Spinal cord (tissue), 9 donors: ENCODE measurements at regions not wholly inside any gene's neighbourhood (a gene's known extent, or its start where the extent isn't known, plus 50 kb on each side); places are given as distances from the start of the nearest gene placed in this dataset.

Source experiments
- DNase-seq, 6 donors: peaks; one replicate each; pipeline versions ENCODE4 v3.0.0 to v3.0.0-alpha.2; 2013 to 2015; ENCODE audit warnings: low spot score in 6 of 6, low read depth in 4 of 6
- H3K27ac ChIP-seq: one replicate; pipeline ENCODE4 v1.5.1; 2013; ENCODE audit warnings: low read depth, low read length, control low read depth
- H3K27me3 ChIP-seq: one replicate; pipeline ENCODE4 v1.6.1; 2013; ENCODE audit warnings: low read length; ENCODE audit not compliant: control insufficient read depth, insufficient read depth
- H3K36me3 ChIP-seq: one replicate; pipeline ENCODE4 v1.6.1; 2013; ENCODE audit warnings: low read length; ENCODE audit not compliant: control insufficient read depth, insufficient read depth
- H3K4me1 ChIP-seq: one replicate; pipeline ENCODE4 v1.6.1; 2013; ENCODE audit warnings: low read length; ENCODE audit not compliant: control insufficient read depth, insufficient read depth
- H3K4me3 ChIP-seq: one replicate; pipeline ENCODE4 v1.5.1; 2013; ENCODE audit warnings: low read depth, low read length, control low read depth
- H3K9me3 ChIP-seq: one replicate; pipeline ENCODE4 v1.6.1; 2013; ENCODE audit warnings: low read length; ENCODE audit not compliant: control insufficient read depth, insufficient read depth
- WGBS: methylation state at CpG from one replicate; pipeline ENCODE4 v1.1.5; 2013; ENCODE audit warnings: missing lambda C conversion rate; ENCODE audit not compliant: insufficient coverage; 5-methylcytosine and 5-hydroxymethylcytosine counted together
- donor health status: healthy.

DNA sequence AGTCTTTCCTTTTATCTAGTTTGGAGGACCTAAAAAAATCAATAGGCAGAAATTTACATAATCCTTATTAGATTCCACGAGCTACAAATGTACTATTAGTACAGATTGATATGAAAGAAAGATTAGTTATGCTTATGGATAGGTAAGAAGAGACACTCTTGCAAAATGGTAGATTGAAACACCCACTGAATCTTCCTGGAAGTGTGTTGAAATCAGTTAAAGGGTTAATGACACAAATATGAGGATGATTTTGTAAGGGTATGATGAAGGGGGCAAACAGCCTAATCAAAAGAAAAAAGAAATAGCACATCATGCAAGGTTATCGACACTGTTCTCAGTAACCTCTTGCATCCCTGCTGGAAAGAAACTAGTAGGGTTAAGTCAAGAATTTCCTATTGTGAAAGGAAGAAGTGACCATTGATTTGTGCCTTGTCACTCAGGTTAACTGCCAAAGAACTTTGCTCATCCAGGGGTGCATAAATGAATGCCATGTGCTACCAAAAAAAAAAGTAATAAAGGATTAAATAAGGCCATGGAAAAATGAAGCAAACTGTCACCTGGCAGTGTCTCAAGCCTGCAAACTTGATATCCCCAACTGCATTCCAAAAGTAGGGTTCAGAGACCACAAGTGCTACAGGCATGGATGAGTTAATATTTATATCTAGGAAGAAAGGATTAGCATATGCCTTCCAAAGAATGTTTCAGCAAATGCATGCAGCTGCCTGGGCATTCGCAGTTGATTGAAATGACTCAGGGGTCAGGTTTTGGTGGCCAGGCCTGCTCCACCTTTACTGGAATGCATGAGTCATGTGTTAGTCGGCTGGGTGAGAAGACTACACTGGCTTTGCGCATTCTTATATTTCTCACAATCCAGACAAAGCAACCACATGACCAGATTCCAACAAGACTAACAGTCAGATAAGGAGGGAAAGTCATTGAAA, 78.3 kb upstream of the ATXN3L start:
- Histone ChIP-seq H3K27ac (no peak overlapping the region), H3K4me3 (no peak overlapping the region), H3K36me3 (no peaks in the 10 kb centered on the region), H3K27me3 (peaks cover 10% of the 10 kb centered on the region), H3K4me1 (no peaks in the 10 kb centered on the region), H3K9me3 (no peaks in the 10 kb centered on the region)
- 73% methylated on average over 2 of the region's 5 CpGs for WGBS
- DNase-seq = no peak

DNA sequence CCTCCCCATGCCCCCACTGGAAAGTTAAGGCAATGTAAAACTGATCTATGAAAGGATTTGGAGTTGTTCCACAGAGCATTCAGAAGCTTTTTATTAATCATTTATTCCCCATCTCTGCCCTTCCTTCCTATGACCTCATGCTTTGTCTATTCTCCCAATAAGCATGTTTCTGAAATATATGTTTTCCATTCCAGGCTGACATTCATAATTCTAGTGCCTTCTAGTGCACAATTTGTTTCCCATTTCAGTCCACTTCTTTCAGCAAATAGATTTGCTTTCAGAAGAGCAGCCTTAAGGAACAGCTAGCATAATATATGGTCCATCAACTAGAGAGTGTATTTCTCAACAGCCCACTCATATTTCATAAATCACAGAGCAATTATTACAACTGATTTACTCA, 77.1 kb upstream of the ATXN3L start:
- H3K9me3 ChIP-seq = no peaks in the 10 kb centered on the region
- no peak overlapping the region for H3K4me3 ChIP-seq
- H3K36me3 ChIP-seq = no peaks in the 10 kb centered on the region
- H3K27me3 ChIP-seq = peaks cover 5% of the 10 kb centered on the region
- no peak for DNase-seq
- H3K4me1 ChIP-seq = no peaks in the 10 kb centered on the region
- H3K27ac ChIP-seq = no peak overlapping the region

DNA sequence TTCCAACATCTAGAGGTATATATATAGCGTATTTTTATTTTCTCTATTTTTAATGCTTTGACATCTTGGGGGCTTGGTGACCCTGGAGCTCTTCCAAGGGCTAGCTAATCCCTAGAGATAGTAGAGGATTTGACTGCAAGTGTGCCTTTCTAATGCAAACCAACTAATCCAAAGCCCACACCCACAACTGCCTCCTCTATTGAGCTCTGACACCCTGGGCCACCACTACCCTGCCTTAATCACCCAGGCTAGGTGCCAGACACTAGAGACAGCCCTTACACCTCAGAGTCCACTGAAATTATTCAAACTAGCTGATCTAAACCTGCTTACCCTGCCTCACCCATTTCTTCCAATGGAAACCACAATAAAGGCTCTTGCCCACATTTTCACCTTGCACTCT, 69.6 kb upstream of the ATXN3L start:
- no CpG with 5 or more reads among the region's 1 CpG for WGBS
- Histone ChIP-seq H3K27ac (no peak overlapping the region), H3K9me3 (no peaks in the 10 kb centered on the region), H3K4me1 (no peaks in the 10 kb centered on the region), H3K27me3 (peaks cover 10% of the 10 kb centered on the region), H3K36me3 (no peaks in the 10 kb centered on the region), H3K4me3 (no peak overlapping the region)
- no peak for DNase-seq

DNA sequence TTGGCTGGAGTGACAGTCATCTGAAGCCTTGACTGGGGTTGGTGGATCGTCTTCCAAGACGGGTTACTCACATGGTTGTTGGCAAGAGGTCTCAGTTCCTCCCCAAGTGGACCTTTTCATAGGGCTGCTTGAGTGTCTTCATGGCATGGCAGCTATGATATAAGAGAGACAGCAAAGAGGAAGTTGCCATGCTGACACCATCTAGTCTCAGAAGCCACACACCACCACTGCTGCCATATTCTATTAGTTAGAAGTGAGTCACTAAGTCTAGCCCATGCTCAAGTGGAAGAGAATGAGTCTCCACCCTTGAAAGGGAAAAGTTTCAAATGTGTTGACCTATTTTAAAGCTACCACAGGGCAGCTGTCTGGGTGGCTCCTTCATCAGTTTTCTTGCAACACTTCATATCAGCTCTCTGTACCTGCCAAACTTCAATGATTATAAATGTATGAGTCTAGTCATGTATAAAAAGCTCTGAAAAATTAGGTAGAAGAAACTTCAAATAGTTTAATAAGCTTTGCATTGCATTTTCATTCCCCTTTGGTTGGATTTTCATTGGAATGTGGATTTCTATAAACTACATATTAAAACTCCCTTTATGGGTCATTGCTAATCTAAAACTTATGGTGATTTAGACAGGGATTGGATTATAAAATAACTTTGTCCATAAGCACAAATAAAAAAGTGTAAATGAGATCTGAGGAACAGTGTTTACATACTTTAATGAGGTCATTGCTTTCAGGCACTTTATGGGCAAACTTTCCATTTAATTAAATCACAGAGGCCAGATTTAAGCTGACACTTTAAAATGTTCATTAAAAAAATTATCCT, 68.0 kb upstream of the ATXN3L start:
- H3K4me1 ChIP-seq = no peaks in the 10 kb centered on the region
- H3K36me3 ChIP-seq = no peaks in the 10 kb centered on the region
- H3K27me3 ChIP-seq = peaks cover 10% of the 10 kb centered on the region
- no peak overlapping the region for H3K4me3 ChIP-seq
- no peaks in the 10 kb centered on the region for H3K9me3 ChIP-seq
- no peak overlapping the region for H3K27ac ChIP-seq
- 53% methylated on average over 2 of the region's 2 CpGs for WGBS
- no peak for DNase-seq

DNA sequence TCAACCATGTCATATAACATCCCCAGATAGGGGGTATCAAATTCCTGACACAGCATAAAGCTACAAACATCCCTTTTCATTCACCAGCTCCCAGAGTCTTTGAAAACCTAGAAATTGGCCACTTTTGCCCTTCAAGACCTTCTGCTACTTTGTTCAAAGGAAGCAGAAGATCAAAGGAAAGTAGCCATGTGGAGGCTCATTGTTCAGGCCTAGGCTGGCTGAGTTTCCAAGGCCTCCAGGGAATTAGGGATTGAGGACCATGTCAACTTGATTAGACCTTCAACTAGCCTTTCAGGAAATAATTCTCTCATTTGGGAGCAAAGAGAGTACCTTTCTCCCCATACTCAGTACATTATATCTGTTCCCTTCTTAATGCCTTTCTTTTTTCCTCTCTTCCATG, 66.8 kb upstream of the ATXN3L start:
- no peak for DNase-seq
- Histone ChIP-seq H3K36me3 (no peaks in the 10 kb centered on the region), H3K27ac (no peak overlapping the region), H3K4me3 (no peak overlapping the region), H3K27me3 (peaks cover 13% of the 10 kb centered on the region), H3K9me3 (no peaks in the 10 kb centered on the region), H3K4me1 (no peaks in the 10 kb centered on the region)

DNA sequence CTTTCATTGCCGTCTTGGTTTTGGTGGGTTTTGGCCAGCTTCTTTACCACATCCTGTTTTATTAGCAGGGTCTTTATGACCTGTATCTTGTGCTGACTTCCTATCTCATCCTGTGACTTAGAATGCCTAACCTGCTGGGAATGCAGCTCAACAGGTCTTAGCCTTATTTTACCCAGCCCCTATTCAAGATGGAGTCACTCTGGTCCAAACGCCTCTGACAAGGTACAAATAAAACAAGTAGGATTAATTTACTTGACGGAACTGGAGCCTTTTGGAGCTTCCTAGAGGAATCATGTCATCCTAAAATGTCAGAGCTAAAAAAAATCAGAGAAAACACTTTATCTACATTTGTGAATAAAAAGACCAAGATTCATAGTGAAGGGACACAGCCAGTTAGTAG, 66.2 kb upstream of the ATXN3L start:
- Histone ChIP-seq H3K27ac (no peak overlapping the region), H3K36me3 (no peaks in the 10 kb centered on the region), H3K4me3 (no peak overlapping the region), H3K27me3 (peaks cover 18% of the 10 kb centered on the region), H3K9me3 (no peaks in the 10 kb centered on the region), H3K4me1 (no peaks in the 10 kb centered on the region)
- no peak for DNase-seq
- no CpG with 5 or more reads among the region's 3 CpGs for WGBS

DNA sequence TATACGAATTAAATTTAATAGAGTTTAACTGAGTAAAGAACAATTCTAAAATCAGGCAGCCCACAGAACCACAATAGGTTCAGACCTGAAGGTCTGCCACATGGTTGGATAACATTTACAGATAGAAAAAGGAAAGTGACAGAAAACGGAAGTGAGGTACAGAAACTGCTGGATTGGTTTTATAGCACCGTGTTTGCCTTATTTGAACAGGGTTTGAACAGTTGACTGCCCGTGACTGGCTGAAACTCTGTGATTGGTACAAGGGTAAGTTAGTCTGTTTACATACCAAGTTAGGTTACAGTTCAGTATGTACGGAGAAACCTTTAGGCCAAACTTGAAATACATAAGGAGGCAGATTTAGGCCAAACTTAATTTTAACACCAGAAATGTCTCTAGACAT, 64.1 kb upstream of the ATXN3L start:
- no peak for DNase-seq
- Histone ChIP-seq H3K9me3 (no peaks in the 10 kb centered on the region), H3K4me1 (no peaks in the 10 kb centered on the region)

DNA sequence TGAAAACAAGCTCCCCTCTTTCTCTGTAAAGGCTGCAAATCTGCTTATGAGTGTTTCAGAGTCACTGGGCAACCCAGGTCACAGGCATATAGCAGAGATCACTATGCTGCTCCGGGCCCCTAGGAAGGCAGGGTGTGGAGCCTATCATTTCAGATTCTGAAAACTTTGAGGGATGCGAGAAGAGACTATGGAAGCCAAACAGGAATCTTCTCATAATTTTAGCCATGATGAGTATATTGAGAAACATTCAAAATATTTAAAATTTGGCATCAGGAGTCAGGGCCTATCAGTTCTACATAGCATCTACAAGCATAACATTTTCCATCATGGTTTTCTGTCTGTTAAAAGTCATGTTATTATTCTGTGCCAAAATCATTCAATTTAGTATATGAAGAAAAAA, 61.7 kb upstream of the ATXN3L start:
- Histone ChIP-seq H3K27ac (no peak overlapping the region), H3K36me3 (no peaks in the 10 kb centered on the region), H3K4me3 (no peak overlapping the region), H3K9me3 (no peaks in the 10 kb centered on the region), H3K4me1 (no peaks in the 10 kb centered on the region), H3K27me3 (peaks cover 15% of the 10 kb centered on the region)
- no peak for DNase-seq
- WGBS = 80% methylated on average over 1 of the region's 2 CpGs

More for the DNA sequence above, 64.1 kb upstream of the ATXN3L start:
- no peaks in the 10 kb centered on the region for H3K36me3 ChIP-seq
- WGBS = 70% methylated on average over 2 of the region's 5 CpGs
- H3K4me3 ChIP-seq = no peak overlapping the region
- no peak overlapping the region for H3K27ac ChIP-seq
- peaks cover 17% of the 10 kb centered on the region for H3K27me3 ChIP-seq

DNA sequence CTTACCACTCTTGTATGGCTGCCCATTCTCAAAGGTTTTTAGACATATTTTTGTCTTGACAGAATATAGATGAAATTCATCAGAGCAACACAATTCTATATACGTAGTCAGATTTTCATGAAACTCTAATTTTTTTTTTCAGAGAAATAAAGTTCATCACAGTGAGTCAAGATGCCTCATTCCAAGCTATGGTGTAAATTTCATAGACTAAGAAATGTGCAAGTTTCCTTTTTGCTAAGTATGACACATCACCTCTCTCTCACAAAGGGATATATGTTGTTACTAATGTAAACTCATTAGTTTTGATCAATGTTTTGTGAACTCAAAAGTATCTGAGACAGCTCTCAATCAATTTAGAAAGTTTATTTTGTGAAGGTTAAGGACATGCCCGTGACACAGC, 60.4 kb upstream of the ATXN3L start:
- H3K27ac ChIP-seq = no peak overlapping the region
- no peaks in the 10 kb centered on the region for H3K4me1 ChIP-seq
- no CpG with 5 or more reads among the region's 2 CpGs for WGBS
- H3K9me3 ChIP-seq = no peaks in the 10 kb centered on the region
- H3K4me3 ChIP-seq = no peak overlapping the region
- H3K27me3 ChIP-seq = peaks cover 11% of the 10 kb centered on the region
- no peaks in the 10 kb centered on the region for H3K36me3 ChIP-seq
- no peak for DNase-seq
